ENCODE measurements at regions not wholly inside any gene's neighbourhood (a gene's known extent, or its start where the extent isn't known, plus 50 kb on each side); places are given as distances from the start of the nearest gene placed in this dataset.

GRCh38 chr1:114208106-114208505, 54.4 kb upstream of the SYT6 start:
- no peaks in the 10 kb centered on the region for H4K20me1 ChIP-seq (ENCODE audit: control insufficient read depth, extremely low read depth, insufficient read depth, low read length)
- no peak for DNase-seq (ENCODE audit: low read depth, low spot score)
- no peak overlapping the region for H3K9ac ChIP-seq (ENCODE audit: control insufficient read depth, extremely low read depth, insufficient read depth, low read length)
- dilution Hi-C loops (cut with MboI; ENCODE audit: extremely low pct_ligation_motif_present, low sequenced_read_pairs) = no loop called here
- no peaks in the 10 kb centered on the region for H3K4me1 ChIP-seq (ENCODE audit: control insufficient read depth, extremely low read depth, insufficient read depth, low read length)
- H3K27ac ChIP-seq (ENCODE audit: control insufficient read depth, insufficient read depth, low read length) = no peak overlapping the region
- no peak overlapping the region for H2AFZ ChIP-seq (ENCODE audit: control insufficient read depth, low read length)
- no peak overlapping the region for H3K4me3 ChIP-seq (ENCODE audit: control insufficient read depth in 2 of 3, extremely low read depth in 1 of 3, insufficient read depth in 2 of 3, low read depth in 1 of 3, low read length in 3 of 3)
- no peaks in the 10 kb centered on the region for H3K9me3 ChIP-seq (ENCODE audit: control insufficient read depth, low read depth, low read length)
- TF ChIP-seq EZH2 (IDR thresholded peaks at IDR 0.05; ENCODE audit: low read length) (no peak), CTCF (optimal IDR thresholded peaks at IDR 0.05 in 1 of 3, IDR thresholded peaks at IDR 0.05 in 1 of 3, conservative IDR thresholded peaks at IDR 0.05 in 1 of 3; ENCODE audit: extremely low read depth in 1 of 3, insufficient read depth in 2 of 3, low read length in 3 of 3) (no peak)
- H3K4me2 ChIP-seq (ENCODE audit: control insufficient read depth, extremely low read depth, insufficient read depth, low read depth, low read length) = no peak overlapping the region
- no peaks in the 10 kb centered on the region for H3K9me1 ChIP-seq (ENCODE audit: control insufficient read depth, extremely low read depth, insufficient read depth, low read length)
- no peak for FAIRE-seq
- no peaks in the 10 kb centered on the region for H3K36me3 ChIP-seq (ENCODE audit: control insufficient read depth in 2 of 2, extremely low read depth in 1 of 2, insufficient read depth in 2 of 2, low read length in 2 of 2)
- peaks cover 34% of the 10 kb centered on the region for H3K27me3 ChIP-seq (ENCODE audit: control insufficient read depth, extremely low read depth, insufficient read depth, low read length)
- H3K79me2 ChIP-seq (ENCODE audit: control insufficient read depth, insufficient read depth, low read length) = no peaks in the 10 kb centered on the region

- H3K4me1 ChIP-seq (ENCODE audit: control insufficient read depth, extremely low read depth, insufficient read depth, low read length) = no peaks in the 10 kb centered on the region
- no peak for DNase-seq (ENCODE audit: low read depth, low spot score)
- no peak overlapping the region for H3K27ac ChIP-seq (ENCODE audit: control insufficient read depth, insufficient read depth, low read length)
- H3K79me2 ChIP-seq (ENCODE audit: control insufficient read depth, insufficient read depth, low read length) = no peaks in the 10 kb centered on the region
- dilution Hi-C loops (cut with MboI; ENCODE audit: extremely low pct_ligation_motif_present, low sequenced_read_pairs) = no loop called here
- H2AFZ ChIP-seq (ENCODE audit: control insufficient read depth, low read length) = no peak overlapping the region
- H3K9me3 ChIP-seq (ENCODE audit: control insufficient read depth, low read depth, low read length) = no peaks in the 10 kb centered on the region
- FAIRE-seq = no peak
- no peaks in the 10 kb centered on the region for H3K36me3 ChIP-seq (ENCODE audit: control insufficient read depth in 2 of 2, extremely low read depth in 1 of 2, insufficient read depth in 2 of 2, low read length in 2 of 2)
- H3K4me3 ChIP-seq (ENCODE audit: control insufficient read depth in 2 of 3, extremely low read depth in 1 of 3, insufficient read depth in 2 of 3, low read depth in 1 of 3, low read length in 3 of 3) = no peak overlapping the region
- H3K9ac ChIP-seq (ENCODE audit: control insufficient read depth, extremely low read depth, insufficient read depth, low read length) = no peak overlapping the region
- TF ChIP-seq EZH2 (IDR thresholded peaks at IDR 0.05; ENCODE audit: low read length) (no peak), CTCF (optimal IDR thresholded peaks at IDR 0.05 in 1 of 3, IDR thresholded peaks at IDR 0.05 in 1 of 3, conservative IDR thresholded peaks at IDR 0.05 in 1 of 3; ENCODE audit: extremely low read depth in 1 of 3, insufficient read depth in 2 of 3, low read length in 3 of 3) (no peak)
- H3K4me2 ChIP-seq (ENCODE audit: control insufficient read depth, extremely low read depth, insufficient read depth, low read depth, low read length) = no peak overlapping the region
- H3K27me3 ChIP-seq (ENCODE audit: control insufficient read depth, extremely low read depth, insufficient read depth, low read length) = peaks cover 35% of the 10 kb centered on the region
- H3K9me1 ChIP-seq (ENCODE audit: control insufficient read depth, extremely low read depth, insufficient read depth, low read length) = no peaks in the 10 kb centered on the region
- H4K20me1 ChIP-seq (ENCODE audit: control insufficient read depth, extremely low read depth, insufficient read depth, low read length) = no peaks in the 10 kb centered on the region
These were observed 54.0 kb upstream of the SYT6 start for GRCh38 chr1:114207635-114208034.

Measured in keratinocyte (primary cell).